ENCODE measurements at regions not wholly inside any gene's neighbourhood (a gene's known extent, or its start where the extent isn't known, plus 50 kb on each side); places are given as distances from the start of the nearest gene placed in this dataset.

DNA sequence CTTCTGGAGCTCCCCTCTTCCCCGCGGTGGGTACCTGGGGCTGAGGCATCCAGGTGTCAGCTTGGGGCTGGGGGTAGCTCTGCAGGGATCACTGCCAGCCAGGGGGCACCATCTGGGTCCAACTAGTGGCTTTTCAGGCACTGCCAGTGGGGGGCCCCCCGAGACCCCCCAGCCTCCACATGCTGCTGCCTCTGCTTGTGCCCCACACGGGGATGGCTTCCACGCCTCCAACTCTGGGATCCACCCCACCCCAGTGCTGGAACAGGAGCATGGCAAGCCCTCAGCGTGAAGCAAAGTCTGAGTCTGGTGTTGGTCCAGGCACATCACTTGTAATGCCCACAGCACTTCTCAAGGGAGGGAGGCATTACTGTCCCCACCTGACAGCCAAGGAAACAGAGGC lies 260.5 kb upstream of the MVB12B start:
- H3K27ac ChIP-seq = no peak overlapping the region
- no peaks in the 10 kb centered on the region for H3K79me2 ChIP-seq (ENCODE audit: insufficient read depth, low read depth)
- H3K36me3 ChIP-seq (ENCODE audit: insufficient read depth) = no peaks in the 10 kb centered on the region

DNA sequence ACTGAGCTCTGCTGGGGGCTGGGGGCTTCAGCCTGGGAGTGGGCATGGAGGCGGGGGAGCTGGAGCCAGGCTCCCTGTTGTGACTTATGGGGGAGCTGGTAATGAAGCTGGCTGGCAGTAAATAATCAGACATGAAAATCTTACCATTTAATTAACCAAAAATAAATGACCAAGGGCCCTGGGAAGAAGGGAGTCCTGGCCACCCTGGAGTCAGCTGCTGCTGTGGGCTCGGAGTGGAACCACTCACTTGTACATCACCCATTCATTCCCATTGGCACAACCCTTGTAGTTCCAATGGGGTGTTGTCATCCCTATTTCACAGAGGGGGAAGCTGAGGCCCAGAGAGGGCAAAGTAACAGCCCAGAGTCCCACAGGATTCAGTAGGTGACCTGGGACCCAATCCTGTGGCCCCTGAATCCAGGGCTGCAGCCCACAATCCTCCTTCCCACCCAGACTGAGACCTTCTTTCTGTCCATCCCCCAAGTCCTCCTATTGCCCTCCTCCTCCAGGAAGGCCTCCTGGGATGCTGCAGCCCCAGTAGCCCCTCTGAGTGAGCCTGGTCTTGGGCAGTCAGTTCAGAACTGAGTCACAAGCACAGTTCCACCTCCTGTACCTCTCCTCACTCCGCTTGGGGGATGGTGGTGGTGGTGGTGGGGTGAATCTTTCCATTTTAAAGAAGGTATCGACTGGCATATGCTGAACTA lies 259.4 kb upstream of the MVB12B start:
- Histone ChIP-seq H4K20me1 (ENCODE audit: insufficient read depth) (no peaks in the 10 kb centered on the region), H3K27ac (no peak overlapping the region), H3K4me2 (no peak overlapping the region), H2AFZ (ENCODE audit: low read depth) (no peak overlapping the region), H3K4me3 (IDR thresholded peaks at IDR 0.05; ENCODE audit: insufficient read depth, low read depth, low read length) (no peak overlapping the region), H3K9ac (no peak overlapping the region), H3K79me2 (ENCODE audit: insufficient read depth, low read depth) (no peaks in the 10 kb centered on the region), H3K36me3 (ENCODE audit: insufficient read depth) (no peaks in the 10 kb centered on the region), H3K4me1 (ENCODE audit: low read depth, poor library complexity, severe bottlenecking) (no peaks in the 10 kb centered on the region), H3K27me3 (ENCODE audit: insufficient read depth, low read depth) (no peaks in the 10 kb centered on the region)
- TF ChIP-seq, protein P1, sequence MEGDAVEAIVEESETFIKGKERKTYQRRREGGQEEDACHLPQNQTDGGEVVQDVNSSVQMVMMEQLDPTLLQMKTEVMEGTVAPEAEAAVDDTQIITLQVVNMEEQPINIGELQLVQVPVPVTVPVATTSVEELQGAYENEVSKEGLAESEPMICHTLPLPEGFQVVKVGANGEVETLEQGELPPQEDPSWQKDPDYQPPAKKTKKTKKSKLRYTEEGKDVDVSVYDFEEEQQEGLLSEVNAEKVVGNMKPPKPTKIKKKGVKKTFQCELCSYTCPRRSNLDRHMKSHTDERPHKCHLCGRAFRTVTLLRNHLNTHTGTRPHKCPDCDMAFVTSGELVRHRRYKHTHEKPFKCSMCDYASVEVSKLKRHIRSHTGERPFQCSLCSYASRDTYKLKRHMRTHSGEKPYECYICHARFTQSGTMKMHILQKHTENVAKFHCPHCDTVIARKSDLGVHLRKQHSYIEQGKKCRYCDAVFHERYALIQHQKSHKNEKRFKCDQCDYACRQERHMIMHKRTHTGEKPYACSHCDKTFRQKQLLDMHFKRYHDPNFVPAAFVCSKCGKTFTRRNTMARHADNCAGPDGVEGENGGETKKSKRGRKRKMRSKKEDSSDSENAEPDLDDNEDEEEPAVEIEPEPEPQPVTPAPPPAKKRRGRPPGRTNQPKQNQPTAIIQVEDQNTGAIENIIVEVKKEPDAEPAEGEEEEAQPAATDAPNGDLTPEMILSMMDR (conservative IDR thresholded peaks at IDR 0.05; ENCODE audit: low read depth, low read length) = no peak

More for the DNA sequence above, 260.5 kb upstream of the MVB12B start:
- Histone ChIP-seq H3K4me3 (IDR thresholded peaks at IDR 0.05; ENCODE audit: insufficient read depth, low read depth, low read length) (no peak overlapping the region), H3K4me2 (no peak overlapping the region), H2AFZ (ENCODE audit: low read depth) (no peak overlapping the region), H3K9ac (no peak overlapping the region), H4K20me1 (ENCODE audit: insufficient read depth) (no peaks in the 10 kb centered on the region), H3K4me1 (ENCODE audit: low read depth, poor library complexity, severe bottlenecking) (no peaks in the 10 kb centered on the region), H3K27me3 (ENCODE audit: insufficient read depth, low read depth) (no peaks in the 10 kb centered on the region)
- TF ChIP-seq, protein P1 (conservative IDR thresholded peaks at IDR 0.05; ENCODE audit: low read depth, low read length) = no peak

DNA sequence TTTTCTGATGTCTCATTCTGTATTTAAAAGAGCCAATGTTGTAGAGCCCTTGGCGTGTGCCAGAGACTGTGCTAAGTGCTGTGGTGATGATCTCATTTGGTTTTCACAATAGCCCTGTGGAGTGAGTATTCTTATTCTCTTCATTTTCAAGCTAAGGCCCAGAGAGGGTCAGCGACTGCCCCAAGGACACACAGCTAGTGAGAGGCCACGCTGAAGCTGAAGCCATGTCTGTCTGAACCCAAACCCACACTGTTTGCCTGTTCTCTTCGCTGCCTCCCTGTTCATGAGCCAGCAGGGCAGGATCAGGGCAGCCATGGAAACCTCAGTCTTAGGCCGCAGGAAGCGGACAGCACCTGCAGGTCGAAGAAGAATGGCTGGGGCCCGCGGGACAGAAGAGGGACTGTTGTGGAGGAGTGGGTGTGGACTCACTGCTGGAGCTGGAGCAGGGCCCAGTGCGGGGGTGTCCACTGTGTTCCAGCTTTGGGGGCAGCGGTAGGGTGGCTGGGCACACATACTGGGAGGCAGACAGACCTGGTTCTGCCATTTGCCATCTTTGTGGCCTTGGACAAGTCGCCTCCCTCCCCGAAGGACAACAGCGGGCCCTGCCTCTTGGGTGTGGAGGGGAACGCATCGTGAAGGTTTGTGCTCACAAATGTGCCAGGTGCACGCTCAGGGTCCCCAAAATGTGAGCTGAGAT lies 257.9 kb upstream of the MVB12B start:
- H4K20me1 ChIP-seq (ENCODE audit: insufficient read depth) = no peaks in the 10 kb centered on the region
- no peak overlapping the region for H3K27ac ChIP-seq
- no peaks in the 10 kb centered on the region for H3K4me1 ChIP-seq (ENCODE audit: low read depth, poor library complexity, severe bottlenecking)
- H3K9ac ChIP-seq = no peak overlapping the region
- TF ChIP-seq, protein P1 (conservative IDR thresholded peaks at IDR 0.05; ENCODE audit: low read depth, low read length) = no peak
- H3K79me2 ChIP-seq (ENCODE audit: insufficient read depth, low read depth) = no peaks in the 10 kb centered on the region
- H2AFZ ChIP-seq (ENCODE audit: low read depth) = no peak overlapping the region
- no peaks in the 10 kb centered on the region for H3K27me3 ChIP-seq (ENCODE audit: insufficient read depth, low read depth)
- H3K4me2 ChIP-seq = no peak overlapping the region
- no peaks in the 10 kb centered on the region for H3K36me3 ChIP-seq (ENCODE audit: insufficient read depth)
- no peak overlapping the region for H3K4me3 ChIP-seq (IDR thresholded peaks at IDR 0.05; ENCODE audit: insufficient read depth, low read depth, low read length)

DNA sequence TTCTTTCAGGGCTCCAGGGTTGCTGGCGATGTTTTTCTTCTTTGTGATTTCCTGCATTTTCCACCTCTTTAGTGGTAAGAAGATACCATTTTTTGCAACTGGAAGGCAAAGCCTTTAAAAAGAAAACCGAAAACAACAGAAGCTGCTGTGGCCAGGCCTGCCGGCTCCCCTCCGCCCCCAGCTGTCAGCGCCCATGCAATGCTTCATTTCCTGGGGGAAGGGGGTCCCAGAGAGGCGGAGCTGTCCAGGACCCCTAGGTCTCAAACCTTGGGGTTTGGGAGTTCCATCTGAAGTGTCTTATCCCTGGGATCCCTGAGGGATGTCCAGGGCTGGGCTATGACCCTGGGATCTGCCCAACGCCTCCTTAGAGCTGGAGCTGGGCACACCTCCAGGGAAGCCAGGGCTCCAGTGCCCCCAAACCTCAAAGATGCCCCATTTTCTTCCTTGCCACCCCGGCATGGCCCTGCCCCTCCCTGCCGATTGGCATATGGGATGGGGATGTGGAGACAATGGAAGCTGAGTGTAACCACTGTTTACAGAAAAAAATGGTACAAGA lies 257.2 kb upstream of the MVB12B start:
- TF ChIP-seq, protein P1 (conservative IDR thresholded peaks at IDR 0.05; ENCODE audit: low read depth, low read length) = no peak
- Histone ChIP-seq H3K36me3 (ENCODE audit: insufficient read depth) (no peaks in the 10 kb centered on the region), H3K79me2 (ENCODE audit: insufficient read depth, low read depth) (no peaks in the 10 kb centered on the region), H2AFZ (ENCODE audit: low read depth) (no peak overlapping the region), H4K20me1 (ENCODE audit: insufficient read depth) (no peaks in the 10 kb centered on the region), H3K27ac (no peak overlapping the region), H3K4me1 (ENCODE audit: low read depth, poor library complexity, severe bottlenecking) (no peaks in the 10 kb centered on the region), H3K9ac (no peak overlapping the region), H3K4me3 (IDR thresholded peaks at IDR 0.05; ENCODE audit: insufficient read depth, low read depth, low read length) (no peak overlapping the region), H3K4me2 (no peak overlapping the region), H3K27me3 (ENCODE audit: insufficient read depth, low read depth) (no peaks in the 10 kb centered on the region)
